ENCODE measurements at regions not wholly inside any gene's neighbourhood (a gene's known extent, or its start where the extent isn't known, plus 50 kb on each side); places are given as distances from the start of the nearest gene placed in this dataset.

DNA sequence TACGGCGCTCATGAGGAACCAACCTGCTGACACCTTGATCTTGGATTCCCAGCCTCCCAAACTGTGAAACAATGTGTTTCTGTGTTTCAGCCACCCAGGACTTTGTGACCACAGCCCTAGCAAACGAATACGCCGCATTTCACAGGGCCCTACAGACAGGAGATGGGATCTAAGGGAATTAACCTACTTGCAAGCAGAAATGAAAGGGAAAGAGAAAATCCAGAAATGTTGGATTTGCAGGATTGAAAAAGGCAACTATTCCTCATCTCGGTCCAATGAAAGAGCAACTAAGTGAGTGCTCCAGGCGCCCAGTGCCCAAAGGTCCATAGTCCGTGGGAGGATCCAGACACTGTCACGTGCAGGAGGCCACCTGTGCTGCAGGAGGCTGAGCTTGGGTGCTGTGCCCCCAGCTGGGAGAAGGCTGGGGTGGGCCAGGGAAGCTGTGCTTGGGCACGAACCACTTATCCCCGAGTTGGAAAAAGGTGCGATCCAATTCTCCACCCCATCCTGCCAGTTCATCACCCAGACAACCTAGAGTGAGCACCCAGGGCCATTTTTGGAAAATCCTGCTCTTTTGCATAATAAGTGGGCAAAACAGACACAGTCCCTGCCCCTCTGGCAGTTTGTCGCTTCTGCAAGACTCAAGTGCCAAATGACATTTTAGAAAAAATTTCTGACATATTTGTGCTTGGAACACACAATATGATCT, 177.9 kb downstream of the C9orf50 start:
- DNase-seq = peak in 5 of 6 donors; percentile 34 to 71 (median 58)
- WGBS, 2 donors = 29 to 35% methylated on average over 13 of the region's 13 CpGs
- no peak overlapping the region for H3K27ac ChIP-seq

DNA sequence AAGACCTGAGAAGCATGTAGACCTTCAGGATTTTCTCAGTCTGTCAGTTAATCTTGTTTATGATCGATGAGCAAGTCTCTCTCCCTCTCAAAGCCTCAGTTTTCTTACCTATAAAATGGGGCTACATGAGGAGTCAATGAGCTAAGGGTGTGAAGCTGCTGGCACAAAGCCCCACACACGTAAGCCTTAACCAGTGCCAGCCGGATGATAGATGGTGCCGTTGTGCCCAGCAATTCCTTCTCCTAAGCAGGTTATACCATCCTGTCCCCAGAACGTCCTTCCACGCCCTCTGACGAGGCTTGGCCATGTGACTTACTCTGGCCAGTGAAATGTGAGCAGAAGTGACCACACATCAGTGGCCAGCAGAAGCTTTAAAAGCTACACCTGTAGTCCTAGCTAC, 179.0 kb downstream of the C9orf50 start:
- Histone ChIP-seq H3K36me3 (no peaks in the 10 kb centered on the region), H3K27ac (no peak overlapping the region), H3K4me1 (peaks cover 9 to 17% (median 11%) of the 10 kb centered on the region in 3 donors), H3K9me3 (no peaks in the 10 kb centered on the region), H3K27me3 (no peaks in the 10 kb centered on the region), H3K4me3 (no peak overlapping the region)
- DNase-seq = peak in 1 of 6 donors; percentile 43
- TF ChIP-seq CTCF (IDR thresholded peaks at IDR 0.05) = no peak
- peak in 1 of 4 donors; percentile 21 for ATAC-seq
- WGBS, 2 donors = 48 to 58% methylated on average over 7 of the region's 7 CpGs
- intact Hi-C loops (cut with DNase I) = no loop called here
- FAIRE-seq = no peak

More for the DNA sequence above, 177.9 kb downstream of the C9orf50 start:
- no peak for FAIRE-seq
- ATAC-seq = peak; percentile 64 to 93 (median 84)
- no peaks in the 10 kb centered on the region for H3K27me3 ChIP-seq
- no peak overlapping the region for H3K4me3 ChIP-seq
- peaks cover 6 to 11% (median 9%) of the 10 kb centered on the region in 3 donors for H3K4me1 ChIP-seq
- no peaks in the 10 kb centered on the region for H3K9me3 ChIP-seq
- H3K36me3 ChIP-seq = no peaks in the 10 kb centered on the region
- TF ChIP-seq CTCF (IDR thresholded peaks at IDR 0.05) = no peak
- intact Hi-C loops (cut with DNase I) = no loop called here

DNA sequence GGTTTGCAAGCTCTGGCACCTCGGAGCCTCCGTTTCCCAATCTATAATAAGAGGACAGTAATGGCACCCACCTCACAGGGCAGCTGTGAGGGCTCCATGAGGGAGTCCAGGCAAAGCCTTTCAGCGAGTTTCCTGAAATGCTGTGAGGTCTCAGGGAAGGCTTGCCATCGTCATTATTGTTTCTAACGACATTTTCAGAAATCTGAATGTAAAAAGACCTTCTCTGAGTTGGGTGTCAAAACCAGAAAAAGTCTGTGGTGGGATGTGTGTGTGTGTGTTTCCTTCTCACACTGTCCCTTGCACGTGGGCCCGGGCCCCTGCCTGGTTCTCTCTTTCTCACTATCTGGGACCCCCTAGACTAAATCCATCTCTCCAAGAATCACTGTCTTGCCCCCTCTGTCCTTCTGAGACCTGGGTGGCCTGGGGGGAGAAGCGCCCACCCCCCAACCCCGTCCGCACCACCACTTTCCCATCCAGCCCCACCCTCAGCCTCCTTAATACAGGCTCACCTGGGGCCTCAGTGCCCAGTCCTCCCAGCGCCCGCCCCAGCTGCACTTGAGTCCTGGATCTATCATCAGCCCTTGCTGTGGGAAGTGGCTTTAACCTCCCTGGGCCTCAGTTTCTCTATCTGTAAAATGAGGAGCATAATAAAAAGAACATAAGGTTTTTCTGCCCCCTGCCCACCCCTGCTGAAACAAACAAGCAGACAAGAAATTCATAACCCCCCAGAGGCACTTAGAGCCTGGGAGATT, 180.3 kb downstream of the C9orf50 start:
- 76 to 77% methylated on average over 12 of the region's 12 CpGs for WGBS, 2 donors
- ATAC-seq (no peak), DNase-seq (no peak), FAIRE-seq (no peak)
- Histone ChIP-seq H3K4me1 (peaks cover 9 to 17% (median 11%) of the 10 kb centered on the region in 3 donors), H3K4me3 (no peak overlapping the region), H3K9me3 (no peaks in the 10 kb centered on the region), H3K27me3 (no peaks in the 10 kb centered on the region), H3K36me3 (no peaks in the 10 kb centered on the region), H3K27ac (no peak overlapping the region)
- intact Hi-C loops (cut with DNase I) = no loop called here
- no peak for TF ChIP-seq CTCF (IDR thresholded peaks at IDR 0.05)

- FAIRE-seq (no peak), DNase-seq (no peak), ATAC-seq (no peak)
- Histone ChIP-seq H3K27me3 (no peaks in the 10 kb centered on the region), H3K9me3 (no peaks in the 10 kb centered on the region), H3K36me3 (no peaks in the 10 kb centered on the region), H3K4me1 (peaks cover 9 to 17% (median 11%) of the 10 kb centered on the region in 3 donors), H3K27ac (no peak overlapping the region), H3K4me3 (no peak overlapping the region)
- TF ChIP-seq CTCF (IDR thresholded peaks at IDR 0.05) = no peak
- intact Hi-C loops (cut with DNase I) = no loop called here
- 71 to 73% methylated on average over 6 of the region's 6 CpGs for WGBS, 2 donors
Measured at GRCh38 chr9:129439242-129439641, 181.7 kb downstream of the C9orf50 start.
